T47D (cell line): ENCODE measurements at regions not wholly inside any gene's neighbourhood (a gene's known extent, or its start where the extent isn't known, plus 50 kb on each side); places are given as distances from the start of the nearest gene placed in this dataset.
"Not testable (repeated sequence)": the region's sequence is repeated elsewhere in the genome, so short reads cannot be mapped to it uniquely, and the experiment has no call there.

ENCODE experiments used
- DNase-seq, 2 experiments: peaks; one replicate each; pipeline versions ENCODE4 v3.0.0 to v3.0.0-alpha.2; 2011 to 2012; ENCODE audit warnings: low read depth in 1 of 2, low spot score in 1 of 2
- JUND ChIP-seq: IDR thresholded peaks from 2 replicates; pipeline ENCODE4 v1.6.1; 2012; ENCODE audit warnings: low read depth
- in situ Hi-C: cut with HindIII; loops from 2 replicates; pipeline ENCODE4 v1.10.0; 2016; ENCODE audit warnings: low sequenced_read_pairs, low pct_unique_long_range_greater_than_20kb

GRCh38 chr7:153034791-153035190 is 275.2 kb downstream of the ACTR3B start:
- DNase-seq, result no peak

GRCh38 chr7:153036396-153037063 is 277.0 kb downstream of the ACTR3B start:
- no peak for TF ChIP-seq JUND
- no peak for DNase-seq
- in situ Hi-C loops, result no loop called here

More at GRCh38 chr7:153034791-153035190, 275.2 kb downstream of the ACTR3B start:
- in situ Hi-C loops, result no loop called here
- no peak for TF ChIP-seq JUND

- in situ Hi-C loops, result no loop called here
- DNase-seq, result no peak
- TF ChIP-seq JUND, result no peak
Observed at GRCh38 chr7:153043440-153043839, 283.9 kb downstream of the ACTR3B start.

- TF ChIP-seq JUND, result no peak
- in situ Hi-C loops, result no loop called here
- no peak for DNase-seq
Observed at GRCh38 chr7:153044981-153045380, 285.4 kb downstream of the ACTR3B start.

GRCh38 chr7:153047079-153047959 is 287.8 kb downstream of the ACTR3B start:
- in situ Hi-C loops, result no loop called here
- TF ChIP-seq JUND, result no peak
- no peak for DNase-seq

GRCh38 chr7:153052206-153052605 is 292.7 kb downstream of the ACTR3B start:
- no peak for DNase-seq
- TF ChIP-seq JUND, result no peak
- in situ Hi-C loops, result no loop called here

GRCh38 chr7:153061910-153062528 is 302.5 kb downstream of the ACTR3B start:
- TF ChIP-seq JUND, result no peak
- peak; percentile 11 to 42 for DNase-seq
- in situ Hi-C loops, result no loop called here

- in situ Hi-C loops, result no loop called here
Observed at GRCh38 chr7:153065051-153065450, 305.5 kb downstream of the ACTR3B start.

GRCh38 chr7:153066711-153067110 is 307.2 kb downstream of the ACTR3B start:
- DNase-seq, result no peak
- TF ChIP-seq JUND, result no peak
- in situ Hi-C loops, result no loop called here

More at GRCh38 chr7:153065051-153065450, 305.5 kb downstream of the ACTR3B start:
- TF ChIP-seq JUND, result no peak
- DNase-seq, result no peak

GRCh38 chr7:153070141-153070540 is 310.6 kb downstream of the ACTR3B start:
- DNase-seq, result no peak
- no peak for TF ChIP-seq JUND
- in situ Hi-C loops, result no loop called here

- TF ChIP-seq JUND, result no peak
- no peak for DNase-seq
- in situ Hi-C loops, result no loop called here
Observed at GRCh38 chr7:153072806-153073205, 313.3 kb downstream of the ACTR3B start.

- DNase-seq, in situ Hi-C loops: not testable (repeated sequence)
Observed at GRCh38 chr7:153076289-153076688, 316.7 kb downstream of the ACTR3B start.

GRCh38 chr7:153081496-153081895 is 321.9 kb downstream of the ACTR3B start:
- TF ChIP-seq JUND, result no peak
- DNase-seq, result no peak
- in situ Hi-C loops, result no loop called here
